ENCODE measurements at regions not wholly inside any gene's neighbourhood (a gene's known extent, or its start where the extent isn't known, plus 50 kb on each side); places are given as distances from the start of the nearest gene placed in this dataset.
"Not testable (repeated sequence)": the region's sequence is repeated elsewhere in the genome, so short reads cannot be mapped to it uniquely, and the experiment has no call there.

DNA sequence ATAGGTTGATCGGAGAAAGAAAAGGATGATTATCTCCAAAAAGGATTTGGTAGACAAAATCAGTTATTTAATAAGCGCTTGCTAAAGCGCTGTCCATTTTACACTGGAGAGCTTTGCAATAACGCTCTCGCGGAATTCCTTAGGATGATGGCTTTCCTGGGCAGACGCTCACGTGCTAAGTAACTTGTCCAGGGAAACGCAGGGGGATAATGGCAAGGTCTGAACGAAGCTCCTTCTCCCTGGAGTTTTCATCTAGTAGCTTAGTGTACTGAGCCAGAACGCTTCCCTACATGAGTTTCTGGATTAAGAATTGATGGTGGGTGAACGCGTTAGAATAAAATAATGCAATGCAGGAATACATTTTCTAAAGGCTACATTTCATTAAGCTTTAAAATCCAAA is 739.5 kb upstream of the SALL3 start:
- no peak for DNase-seq

- DNase-seq, result no peak
Observed at GRCh38 chr18:78240627-78241252, 738.9 kb upstream of the SALL3 start.

DNA sequence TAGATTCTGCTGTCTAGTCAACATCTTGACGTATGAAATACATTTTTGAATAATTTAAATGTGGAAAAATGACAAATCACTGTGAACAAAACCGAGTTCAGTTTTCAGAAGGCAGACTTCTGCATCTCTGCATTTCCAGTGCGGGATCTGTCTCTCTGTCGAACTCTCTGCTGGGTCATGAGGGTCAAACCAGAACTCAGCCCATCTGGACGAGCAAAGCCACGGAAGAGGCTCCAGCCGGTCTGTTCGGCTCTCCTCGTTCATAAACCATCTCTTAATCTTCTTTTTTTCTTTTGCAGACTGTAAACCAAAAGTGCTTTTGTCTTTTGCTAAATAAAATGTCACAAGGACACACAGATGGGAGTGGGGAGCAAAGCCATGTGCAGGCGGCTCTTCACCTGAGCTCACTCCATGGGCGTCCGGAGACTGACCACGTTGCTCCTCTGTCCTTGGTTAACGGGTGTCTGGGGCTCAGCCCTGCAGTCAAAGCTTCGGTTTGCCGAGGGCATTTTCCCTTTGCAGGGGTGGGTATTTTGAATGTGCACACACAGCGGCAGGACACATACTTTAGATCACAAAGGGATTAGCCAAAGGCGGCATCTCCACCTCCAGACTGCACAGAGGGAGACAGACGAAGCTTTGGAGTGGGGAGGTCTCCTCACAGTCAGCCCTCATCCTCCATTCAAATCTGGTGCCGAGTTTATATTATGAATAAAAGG is 737.9 kb upstream of the SALL3 start:
- no peak for DNase-seq

- DNase-seq, result no peak
Observed at GRCh38 chr18:78242254-78242643, 737.4 kb upstream of the SALL3 start.

- DNase-seq, result no peak
Observed at GRCh38 chr18:78242806-78243205, 736.8 kb upstream of the SALL3 start.

- no peak for DNase-seq
Observed at GRCh38 chr18:78244779-78245178, 734.8 kb upstream of the SALL3 start.

- no peak for DNase-seq
Observed at GRCh38 chr18:78245451-78245850, 734.2 kb upstream of the SALL3 start.

DNA sequence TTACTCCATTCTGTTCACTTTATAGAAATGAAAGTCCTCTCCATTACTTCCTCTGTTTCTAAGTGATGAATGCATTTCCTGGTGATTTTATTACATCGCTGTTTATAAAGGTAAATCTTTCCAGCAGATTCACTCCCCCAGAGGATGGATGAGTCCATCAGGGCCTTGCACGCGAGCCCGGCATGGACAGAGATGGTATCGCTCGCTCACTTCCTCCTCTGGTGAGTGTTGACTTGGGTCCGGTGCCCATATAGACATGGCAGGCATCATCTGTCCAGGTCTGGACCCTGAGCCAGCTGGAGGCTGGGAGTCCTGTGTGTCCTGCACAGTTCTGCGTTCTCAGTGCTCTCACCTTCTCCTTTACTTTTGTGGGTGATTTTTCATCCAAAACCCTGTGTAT is 733.6 kb upstream of the SALL3 start:
- DNase-seq, result no peak

GRCh38 chr18:78246588-78246987 is 733.0 kb upstream of the SALL3 start:
- DNase-seq, result no peak

- no peak for DNase-seq
Observed at GRCh38 chr18:78247615-78248289, 731.9 kb upstream of the SALL3 start.

- DNase-seq, result no peak
Observed at GRCh38 chr18:78255013-78255412, 724.6 kb upstream of the SALL3 start.

DNA sequence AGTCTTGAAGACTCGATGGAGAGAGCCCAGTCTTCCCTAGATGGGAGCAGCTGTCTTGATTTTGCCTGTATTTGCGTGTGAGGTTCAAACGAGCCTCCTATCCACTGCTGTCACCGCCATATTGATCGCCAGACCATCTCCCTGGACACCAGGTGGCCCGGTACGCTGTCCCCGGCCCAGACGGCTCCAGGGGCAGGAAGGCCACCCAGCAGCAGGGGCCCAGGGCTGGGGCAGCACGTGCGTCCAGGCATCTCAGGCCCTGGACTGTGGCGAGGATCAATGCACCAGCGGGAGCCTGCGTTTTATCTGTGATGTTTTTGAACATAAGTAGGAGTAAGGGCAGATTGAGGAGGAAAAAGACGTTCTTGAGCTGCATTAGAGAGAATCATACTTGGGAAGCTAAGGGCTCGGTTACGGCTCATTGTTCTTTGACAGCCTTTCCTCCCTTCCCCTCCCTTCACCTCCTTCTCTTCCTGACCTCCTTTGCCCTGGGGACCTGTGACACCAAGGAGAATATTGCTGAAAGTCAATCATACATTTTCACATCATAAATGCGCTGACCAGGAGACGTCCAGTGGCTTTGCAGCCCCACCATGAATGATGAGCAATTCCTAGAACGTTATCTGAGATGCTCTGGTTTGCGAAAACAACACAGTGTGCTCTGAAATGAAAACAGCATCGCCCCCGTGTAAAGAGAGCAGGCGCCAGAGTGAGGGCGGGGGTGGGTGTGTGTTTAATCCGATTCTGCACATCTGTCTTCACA is 711.2 kb upstream of the SALL3 start:
- no peak for DNase-seq

DNA sequence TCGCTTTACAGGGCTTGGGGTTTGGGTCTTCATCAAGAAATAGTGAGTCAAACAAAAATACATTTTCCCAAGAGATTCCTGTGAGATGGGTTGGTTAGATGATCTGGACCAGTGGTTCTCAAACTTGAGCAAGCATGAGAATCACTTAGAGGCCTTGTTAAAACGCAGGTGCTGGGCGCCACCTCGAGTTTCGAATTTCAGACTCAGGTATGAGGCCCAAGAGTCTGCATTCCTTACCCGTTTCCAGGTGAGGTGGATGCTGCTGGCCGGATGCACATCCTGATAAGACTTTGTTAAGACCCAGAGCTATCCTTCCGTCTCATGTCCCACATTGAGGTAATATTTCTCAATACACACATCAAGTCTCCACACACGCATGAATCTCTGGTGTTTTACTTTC is 707.8 kb upstream of the SALL3 start:
- no peak for DNase-seq

DNA sequence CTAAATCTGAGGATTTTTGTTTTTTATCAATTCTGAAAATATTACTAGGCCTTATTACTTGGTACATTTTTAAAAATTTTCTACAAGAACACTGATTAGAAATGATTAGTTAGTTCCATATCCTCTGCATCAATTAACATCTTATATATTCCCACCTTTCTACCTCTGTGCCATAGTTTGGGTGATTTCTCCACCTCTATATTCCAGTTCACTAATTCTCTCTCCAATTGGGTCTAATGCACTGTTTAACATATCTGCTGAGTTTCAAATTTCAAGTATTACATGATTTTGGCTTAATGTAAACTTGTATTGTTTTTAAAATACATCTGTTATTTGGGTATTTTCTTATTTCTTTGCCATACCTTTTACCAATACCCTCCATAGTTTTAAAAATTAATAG is 705.7 kb upstream of the SALL3 start:
- no peak for DNase-seq

- not testable (repeated sequence) for DNase-seq
Observed at GRCh38 chr18:78283425-78283824, 696.2 kb upstream of the SALL3 start.

GRCh38 chr18:78292618-78293380 is 686.8 kb upstream of the SALL3 start:
- no peak for DNase-seq

- no peak for DNase-seq
Observed at GRCh38 chr18:78293540-78293939, 686.1 kb upstream of the SALL3 start.

DNA sequence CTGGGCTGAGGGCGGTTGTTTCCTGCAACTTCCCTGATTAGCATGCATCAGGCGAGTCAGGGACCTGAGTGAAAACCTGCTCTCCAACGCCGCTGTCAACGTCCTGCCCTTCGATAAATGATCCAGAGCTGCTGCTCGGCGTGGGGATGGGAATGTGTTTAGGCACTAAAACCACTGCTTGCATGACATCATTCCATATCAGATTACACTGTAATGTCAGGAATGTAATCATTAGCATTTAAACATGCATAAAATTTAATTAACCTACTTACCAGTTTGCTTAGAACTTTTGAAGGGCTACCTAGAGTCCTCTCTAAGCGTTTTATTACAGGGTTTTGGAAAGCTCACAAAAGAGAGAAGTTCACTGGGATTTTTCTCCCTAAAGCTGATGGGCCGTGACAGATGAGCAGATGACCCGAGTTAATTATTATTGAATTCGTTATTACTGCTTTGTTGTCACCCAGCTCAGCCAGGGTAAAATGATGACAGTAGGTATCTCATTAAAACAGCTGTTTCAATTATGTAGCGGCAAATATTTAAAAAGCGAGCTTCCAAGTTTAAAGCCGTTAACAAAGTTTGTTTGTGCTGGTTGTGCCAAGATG is 685.6 kb upstream of the SALL3 start:
- DNase-seq, result no peak

GRCh38 chr18:78295262-78295661 is 684.4 kb upstream of the SALL3 start:
- no peak for DNase-seq

DNA sequence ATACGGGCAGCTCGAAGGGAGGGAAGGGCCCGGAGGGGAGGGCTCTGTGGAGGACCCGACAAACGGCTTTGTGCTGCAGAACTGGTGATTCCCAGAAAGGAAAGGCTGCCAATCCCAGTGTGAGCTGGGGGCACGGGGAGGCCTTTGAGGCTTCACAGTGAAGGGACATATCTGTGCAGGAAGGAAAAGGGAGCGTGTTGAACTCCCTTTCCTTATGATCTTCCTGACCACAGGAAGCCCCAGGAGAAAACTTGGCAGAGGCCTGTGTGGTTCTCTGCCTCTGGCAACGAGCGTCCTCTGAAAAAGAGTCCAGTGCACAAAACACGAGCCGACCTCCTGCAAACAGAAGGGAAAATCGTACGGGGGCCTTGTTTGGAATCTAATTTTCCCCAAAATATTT is 683.5 kb upstream of the SALL3 start:
- DNase-seq, result no peak

- no peak for DNase-seq
Observed at GRCh38 chr18:78297048-78297447, 682.6 kb upstream of the SALL3 start.

DNA sequence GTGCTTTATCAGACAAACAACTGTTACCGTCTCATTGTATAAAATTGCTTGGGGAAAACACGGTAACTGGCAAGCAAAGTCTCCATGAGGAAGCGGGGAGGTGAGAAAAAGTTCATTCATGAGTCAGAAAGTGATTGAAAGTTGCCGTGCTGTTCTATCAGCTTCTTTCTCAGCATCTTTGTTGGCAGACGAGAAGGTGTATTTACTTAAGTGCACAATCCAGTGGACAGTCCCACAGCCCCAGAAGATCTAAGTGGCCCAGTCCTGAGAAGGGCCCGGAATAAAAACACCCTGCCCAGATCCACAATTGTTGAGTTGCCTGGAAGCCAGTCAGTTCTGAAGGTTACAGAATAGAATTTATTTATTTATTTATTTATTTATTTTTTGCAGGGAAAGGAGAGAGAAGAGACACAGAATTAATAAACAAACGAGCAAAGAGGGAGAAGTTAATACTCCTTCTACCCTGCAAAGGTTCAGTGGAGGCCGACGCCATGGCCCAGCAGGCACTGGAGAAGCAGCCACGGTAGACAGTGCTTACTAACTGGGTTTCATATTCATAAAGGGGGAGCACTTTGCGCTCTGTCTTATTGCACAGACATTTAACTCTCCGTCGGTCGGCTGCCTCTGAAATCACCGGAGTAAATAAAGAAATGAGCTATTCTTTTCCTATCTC is 676.0 kb upstream of the SALL3 start:
- DNase-seq, result no peak
